Esophagus muscularis mucosa (tissue), 4 donors: ENCODE measurements at regions not wholly inside any gene's neighbourhood (a gene's known extent, or its start where the extent isn't known, plus 50 kb on each side); places are given as distances from the start of the nearest gene placed in this dataset.
"Not testable (repeated sequence)": the region's sequence is repeated elsewhere in the genome, so short reads cannot be mapped to it uniquely, and the experiment has no call there.

Source experiments
- DNase-seq: peaks from one replicate; pipeline ENCODE4 v3.0.0-alpha.2; 2017; ENCODE audit errors: extremely low spot score
- H3K27ac ChIP-seq, 4 donors: fragments of 200-600 bp; sonication (generic); replicated peaks in 1 of 4; 1 replicate in 3 of 4; 2 replicates in 1 of 4; pipeline ENCODE4 v1.5.1; 2016 to 2019; ENCODE audit warnings: mild to moderate bottlenecking in 1 of 4
- H3K27me3 ChIP-seq, 4 donors: fragments of 200-600 bp; sonication (generic); one replicate each; pipeline versions ENCODE4 v1.5.1 to v1.6.0; 2016 to 2019
- H3K36me3 ChIP-seq, 4 donors: fragments of 200-600 bp; sonication (generic); one replicate each; pipeline ENCODE4 v1.5.1; 2016 to 2019
- H3K4me1 ChIP-seq, 4 donors: fragments of 200-600 bp; sonication (generic); one replicate each; pipeline ENCODE4 v1.5.1; 2016 to 2019
- H3K4me3 ChIP-seq, 4 donors: fragments of 200-600 bp; sonication (generic); 1 replicate in 2 of 4; 2 replicates in 2 of 4; pipeline ENCODE4 v1.5.1; 2016 to 2019; ENCODE audit warnings: mild to moderate bottlenecking in 4 of 4, moderate library complexity in 1 of 4
- H3K9me3 ChIP-seq, 4 donors: fragments of 200-600 bp; sonication (generic); 1 replicate in 3 of 4; 2 replicates in 1 of 4; pipeline ENCODE4 v1.5.1; 2016 to 2019
- CTCF ChIP-seq, 3 experiments: fragments of 200-600 bp in 2 of 3; fragments of 450-650 bp in 1 of 3; sonication (generic) in 2 of 3; IDR thresholded peaks; one replicate each; pipeline ENCODE4 v1.5.1; 2017 to 2019; ENCODE audit warnings: antibody characterized with exemption in 3 of 3, mild to moderate bottlenecking in 2 of 3, moderate library complexity in 1 of 3
- EP300 ChIP-seq: sonication (generic); formaldehyde crosslinking; IDR thresholded peaks from one replicate; pipeline ENCODE4 v1.6.1; 2017; ENCODE audit warnings: antibody characterized with exemption
- POLR2A ChIP-seq: fragments of 450-650 bp; IDR thresholded peaks from one replicate; pipeline ENCODE4 v1.6.1; 2017; ENCODE audit warnings: antibody characterized with exemption, moderate library complexity, mild to moderate bottlenecking, low read depth
- POLR2AphosphoS5 ChIP-seq, 2 donors: sonication (generic); formaldehyde crosslinking; IDR thresholded peaks; one replicate each; pipeline ENCODE4 v1.6.1; 2017; ENCODE audit warnings: antibody characterized with exemption in 2 of 2
- WGBS: methylation state at CpG from one replicate; pipeline ENCODE4 v1.1.5; 2018; 5-methylcytosine and 5-hydroxymethylcytosine counted together
- intact Hi-C: fragments of 100-400 bp; cut with DNase I; formaldehyde crosslinking; loops from one replicate; pipeline ENCODE4 v1.15.1; 2023

DNA sequence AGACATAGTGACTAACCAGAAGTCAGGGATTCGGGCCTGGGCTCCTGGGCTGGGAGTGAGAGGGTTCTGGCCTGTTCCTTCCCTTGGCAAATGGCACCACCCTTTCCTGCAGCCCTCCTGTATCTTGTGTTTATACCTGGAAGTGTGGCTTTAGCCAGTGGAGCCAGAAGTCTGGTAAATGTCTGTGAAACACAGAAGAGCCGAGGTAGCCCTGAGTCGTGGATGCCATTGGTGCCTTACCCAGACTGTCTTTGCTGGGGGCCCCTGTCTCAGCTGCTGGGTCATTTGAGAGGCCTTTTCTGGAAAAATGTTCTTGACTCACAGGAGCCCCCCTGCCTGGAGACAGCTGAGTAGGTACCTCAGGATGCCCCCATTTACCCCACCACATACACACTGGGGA is 95.7 kb upstream of the BASP1 start:
- H3K36me3 ChIP-seq = no peaks in the 10 kb centered on the region
- no peaks in the 10 kb centered on the region for H3K4me1 ChIP-seq
- no peaks in the 10 kb centered on the region for H3K9me3 ChIP-seq
- no peak for DNase-seq
- TF ChIP-seq POLR2AphosphoS5 (IDR thresholded peaks at IDR 0.05) = no peak
- no peak for TF ChIP-seq CTCF (IDR thresholded peaks at IDR 0.05)
- TF ChIP-seq EP300 = no peak
- no peak for TF ChIP-seq POLR2A
- no peak overlapping the region for H3K27ac ChIP-seq
- WGBS = 94% methylated on average over 3 of the region's 3 CpGs
- no peak overlapping the region for H3K4me3 ChIP-seq
- intact Hi-C loops = no loop called here
- no peaks in the 10 kb centered on the region for H3K27me3 ChIP-seq

GRCh38 chr5:17123010-17123409 is 94.4 kb upstream of the BASP1 start:
- no peak for DNase-seq
- intact Hi-C loops = no loop called here
- 87% methylated on average over 5 of the region's 5 CpGs for WGBS

DNA sequence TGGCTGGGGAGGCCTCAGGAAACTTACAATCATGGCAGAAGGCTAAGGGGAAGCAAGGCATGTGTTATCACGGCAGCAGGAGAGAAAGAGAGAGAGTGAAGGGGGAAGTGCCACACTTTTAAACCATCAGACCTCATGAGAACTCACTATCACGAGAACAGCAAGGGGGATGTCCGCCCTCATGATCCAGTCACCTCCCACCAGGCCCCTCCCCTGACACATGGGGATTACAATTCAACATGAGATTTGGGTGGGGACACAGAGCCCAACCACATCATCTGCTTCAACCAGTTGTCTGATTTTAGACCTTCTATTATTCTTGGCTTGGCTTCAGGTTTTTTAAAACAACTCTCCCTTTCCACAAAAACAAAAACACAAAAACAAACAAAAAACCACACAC is 93.7 kb upstream of the BASP1 start:
- intact Hi-C loops = not testable (repeated sequence)

More at GRCh38 chr5:17123010-17123409, 94.4 kb upstream of the BASP1 start:
- TF ChIP-seq EP300 (no peak), POLR2A (no peak), POLR2AphosphoS5 (IDR thresholded peaks at IDR 0.05) (no peak), CTCF (IDR thresholded peaks at IDR 0.05) (no peak)
- H3K4me1 ChIP-seq = no peaks in the 10 kb centered on the region
- no peaks in the 10 kb centered on the region for H3K27me3 ChIP-seq
- H3K4me3 ChIP-seq = no peak overlapping the region
- no peaks in the 10 kb centered on the region for H3K36me3 ChIP-seq
- no peaks in the 10 kb centered on the region for H3K9me3 ChIP-seq
- no peak overlapping the region for H3K27ac ChIP-seq

GRCh38 chr5:17127743-17128231 is 89.6 kb upstream of the BASP1 start:
- Histone ChIP-seq H3K9me3 (no peaks in the 10 kb centered on the region), H3K27ac (no peak overlapping the region), H3K4me1 (no peaks in the 10 kb centered on the region), H3K4me3 (no peak overlapping the region), H3K36me3 (no peaks in the 10 kb centered on the region), H3K27me3 (peaks cover 0 to 6% (median 0%) of the 10 kb centered on the region in 4 donors)
- 76% methylated on average over 8 of the region's 8 CpGs for WGBS
- no peak for DNase-seq
- no peak for TF ChIP-seq POLR2A
- no peak for TF ChIP-seq CTCF (IDR thresholded peaks at IDR 0.05)
- no peak for TF ChIP-seq EP300
- TF ChIP-seq POLR2AphosphoS5 (IDR thresholded peaks at IDR 0.05) = no peak
- intact Hi-C loops = no loop called here

More for the DNA sequence above, 93.7 kb upstream of the BASP1 start:
- H3K4me3 ChIP-seq, H3K36me3 ChIP-seq, H3K27me3 ChIP-seq, H3K27ac ChIP-seq, H3K9me3 ChIP-seq, DNase-seq, H3K4me1 ChIP-seq: not testable (repeated sequence)
- 72% methylated on average over 3 of the region's 3 CpGs for WGBS

DNA sequence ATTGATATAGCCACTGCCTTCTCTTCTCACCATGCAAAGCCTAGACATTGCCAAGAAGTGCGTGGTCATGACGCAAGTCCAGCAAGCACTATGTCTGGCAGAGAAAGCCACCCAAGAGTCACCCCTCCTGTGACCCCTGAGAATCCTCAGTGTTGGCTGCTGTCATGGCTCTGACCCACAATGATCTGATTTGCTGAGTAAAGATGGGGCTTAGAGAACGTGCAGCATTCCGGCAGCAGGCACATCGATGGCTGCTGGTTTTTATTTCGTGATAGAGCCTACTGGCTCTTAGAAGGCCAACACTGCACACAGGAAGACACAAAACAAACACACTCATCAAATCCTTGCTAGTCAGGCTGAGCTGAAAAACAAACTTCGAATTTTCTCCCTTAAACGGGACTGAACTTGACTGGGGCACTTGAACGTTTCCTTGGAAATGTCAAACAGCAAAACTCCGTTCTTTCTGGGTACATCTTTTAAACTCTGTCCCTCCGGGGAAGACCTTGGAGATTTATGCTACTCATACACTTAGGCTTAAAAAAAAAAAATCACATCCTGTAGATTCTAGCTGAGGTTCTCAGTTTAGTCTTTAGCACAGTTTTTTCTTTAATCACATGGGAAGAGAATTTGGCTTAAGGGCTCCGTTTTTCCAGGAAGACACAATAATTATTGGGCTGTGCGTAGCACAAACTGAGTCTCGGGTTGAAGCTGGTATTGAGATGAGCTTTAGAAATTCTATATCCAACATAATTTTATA is 88.2 kb upstream of the BASP1 start:
- H3K27me3 ChIP-seq = peaks cover 0 to 6% (median 0%) of the 10 kb centered on the region in 4 donors
- 67% methylated on average over 11 of the region's 14 CpGs for WGBS
- H3K36me3 ChIP-seq = no peaks in the 10 kb centered on the region
- no peak overlapping the region for H3K4me3 ChIP-seq
- no peak for DNase-seq
- H3K4me1 ChIP-seq = no peaks in the 10 kb centered on the region
- H3K27ac ChIP-seq = no peak overlapping the region
- TF ChIP-seq POLR2AphosphoS5 (IDR thresholded peaks at IDR 0.05) (no peak), CTCF (IDR thresholded peaks at IDR 0.05) (no peak), POLR2A (no peak), EP300 (no peak)
- H3K9me3 ChIP-seq = no peaks in the 10 kb centered on the region
- intact Hi-C loops = no loop called here

GRCh38 chr5:17130302-17130701 is 87.1 kb upstream of the BASP1 start:
- H3K9me3 ChIP-seq, H3K36me3 ChIP-seq, H3K27ac ChIP-seq, H3K4me1 ChIP-seq, H3K27me3 ChIP-seq, H3K4me3 ChIP-seq, DNase-seq: not testable (repeated sequence)
- 84% methylated on average over 9 of the region's 9 CpGs for WGBS
- intact Hi-C loops = loop anchor here (5.0 kb wide), 2 partner anchors 198 to 333 kb away; no protein-coding TSS in a partner anchor
